ENCODE measurements at regions not wholly inside any gene's neighbourhood (a gene's known extent, or its start where the extent isn't known, plus 50 kb on each side); places are given as distances from the start of the nearest gene placed in this dataset.

GRCh38 chr18:1914489-1914888 lies 656.8 kb downstream of the METTL4 start:
- DNase-seq (ENCODE audit: low spot score) (no peak), ATAC-seq (ENCODE audit: low read depth) (peak; percentile 79)
- Histone ChIP-seq H3K27me3 (ENCODE audit: insufficient read depth, poor library complexity, severe bottlenecking) (no peaks in the 10 kb centered on the region), H3K4me1 (ENCODE audit: insufficient read depth, poor library complexity, severe bottlenecking) (no peaks in the 10 kb centered on the region), H3K4me3 (ENCODE audit: severe bottlenecking) (no peak overlapping the region), H3K27ac (ENCODE audit: poor library complexity, severe bottlenecking) (no peak overlapping the region), H3K9me3 (ENCODE audit: severe bottlenecking) (no peaks in the 10 kb centered on the region), H3K36me3 (ENCODE audit: low read depth) (no peaks in the 10 kb centered on the region)
- peak; percentile 64 for TF ChIP-seq CTCF (IDR thresholded peaks at IDR 0.05; ENCODE audit: poor library complexity, severe bottlenecking)

GRCh38 chr18:1916869-1917523 lies 654.3 kb downstream of the METTL4 start:
- Histone ChIP-seq H3K4me3 (ENCODE audit: severe bottlenecking) (no peak overlapping the region), H3K27me3 (ENCODE audit: insufficient read depth, poor library complexity, severe bottlenecking) (no peaks in the 10 kb centered on the region), H3K36me3 (ENCODE audit: low read depth) (no peaks in the 10 kb centered on the region), H3K27ac (ENCODE audit: poor library complexity, severe bottlenecking) (no peak overlapping the region), H3K4me1 (ENCODE audit: insufficient read depth, poor library complexity, severe bottlenecking) (no peaks in the 10 kb centered on the region), H3K9me3 (ENCODE audit: severe bottlenecking) (no peaks in the 10 kb centered on the region)
- no peak for TF ChIP-seq CTCF (IDR thresholded peaks at IDR 0.05; ENCODE audit: poor library complexity, severe bottlenecking)
- DNase-seq (ENCODE audit: low spot score) (no peak), ATAC-seq (ENCODE audit: low read depth) (no peak)

- Histone ChIP-seq H3K4me1 (ENCODE audit: insufficient read depth, poor library complexity, severe bottlenecking) (no peaks in the 10 kb centered on the region), H3K9me3 (ENCODE audit: severe bottlenecking) (no peaks in the 10 kb centered on the region), H3K27me3 (ENCODE audit: insufficient read depth, poor library complexity, severe bottlenecking) (no peaks in the 10 kb centered on the region), H3K4me3 (ENCODE audit: severe bottlenecking) (no peak overlapping the region), H3K36me3 (ENCODE audit: low read depth) (no peaks in the 10 kb centered on the region), H3K27ac (ENCODE audit: poor library complexity, severe bottlenecking) (no peak overlapping the region)
- TF ChIP-seq CTCF (IDR thresholded peaks at IDR 0.05; ENCODE audit: poor library complexity, severe bottlenecking) = no peak
- no peak for DNase-seq (ENCODE audit: low spot score)
- no peak for ATAC-seq (ENCODE audit: low read depth)
These were observed 653.7 kb downstream of the METTL4 start for GRCh38 chr18:1917569-1917968.

GRCh38 chr18:1922066-1922465 lies 649.2 kb downstream of the METTL4 start:
- no peaks in the 10 kb centered on the region for H3K4me1 ChIP-seq (ENCODE audit: insufficient read depth, poor library complexity, severe bottlenecking)
- H3K4me3 ChIP-seq (ENCODE audit: severe bottlenecking) = no peak overlapping the region
- no peak overlapping the region for H3K27ac ChIP-seq (ENCODE audit: poor library complexity, severe bottlenecking)
- no peaks in the 10 kb centered on the region for H3K9me3 ChIP-seq (ENCODE audit: severe bottlenecking)
- no peaks in the 10 kb centered on the region for H3K27me3 ChIP-seq (ENCODE audit: insufficient read depth, poor library complexity, severe bottlenecking)
- no peak for DNase-seq (ENCODE audit: low spot score)
- no peak for TF ChIP-seq CTCF (IDR thresholded peaks at IDR 0.05; ENCODE audit: poor library complexity, severe bottlenecking)
- no peaks in the 10 kb centered on the region for H3K36me3 ChIP-seq (ENCODE audit: low read depth)
- ATAC-seq (ENCODE audit: low read depth) = no peak

- no peak for TF ChIP-seq CTCF (IDR thresholded peaks at IDR 0.05; ENCODE audit: poor library complexity, severe bottlenecking)
- no peak overlapping the region for H3K27ac ChIP-seq (ENCODE audit: poor library complexity, severe bottlenecking)
- no peaks in the 10 kb centered on the region for H3K4me1 ChIP-seq (ENCODE audit: insufficient read depth, poor library complexity, severe bottlenecking)
- H3K4me3 ChIP-seq (ENCODE audit: severe bottlenecking) = no peak overlapping the region
- no peaks in the 10 kb centered on the region for H3K36me3 ChIP-seq (ENCODE audit: low read depth)
- no peak for DNase-seq (ENCODE audit: low spot score)
- H3K9me3 ChIP-seq (ENCODE audit: severe bottlenecking) = no peaks in the 10 kb centered on the region
- no peaks in the 10 kb centered on the region for H3K27me3 ChIP-seq (ENCODE audit: insufficient read depth, poor library complexity, severe bottlenecking)
- ATAC-seq (ENCODE audit: low read depth) = no peak
These were observed 642.6 kb downstream of the METTL4 start for GRCh38 chr18:1928711-1929110.
